HG03025 (cell line): ENCODE measurements at regions not wholly inside any gene's neighbourhood (a gene's known extent, or its start where the extent isn't known, plus 50 kb on each side); places are given as distances from the start of the nearest gene placed in this dataset.
"Not testable (repeated sequence)": the region's sequence is repeated elsewhere in the genome, so short reads cannot be mapped to it uniquely, and the experiment has no call there.

Experiments
- ATAC-seq: cut with Tn5 transposase; IDR thresholded peaks from one replicate; pipeline ENCODE4 v1.9.1; 2021; ENCODE audit warnings: mild to moderate bottlenecking, moderate library complexity; ENCODE audit not compliant: unreplicated experiment, low FRiP score

DNA sequence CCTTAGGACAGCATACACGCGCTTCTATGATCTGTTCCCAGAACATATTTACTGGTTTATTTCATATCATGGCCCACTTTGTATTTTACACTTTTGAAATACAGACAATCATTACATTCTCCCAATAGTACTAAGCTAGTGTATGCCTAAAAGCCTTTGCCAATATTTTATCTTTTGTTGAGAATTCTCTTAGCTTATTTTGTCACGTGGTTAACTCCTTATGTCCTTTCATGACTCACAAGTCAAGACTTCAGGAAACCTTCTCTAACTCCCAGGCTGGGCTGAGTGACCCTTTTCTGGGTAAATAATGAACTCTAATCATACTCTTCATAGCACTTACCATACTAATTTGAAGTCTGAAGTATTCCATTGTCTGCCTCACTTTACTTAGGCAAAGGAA is 444.8 kb downstream of the ZNF33B start:
- ATAC-seq = not testable (repeated sequence)

DNA sequence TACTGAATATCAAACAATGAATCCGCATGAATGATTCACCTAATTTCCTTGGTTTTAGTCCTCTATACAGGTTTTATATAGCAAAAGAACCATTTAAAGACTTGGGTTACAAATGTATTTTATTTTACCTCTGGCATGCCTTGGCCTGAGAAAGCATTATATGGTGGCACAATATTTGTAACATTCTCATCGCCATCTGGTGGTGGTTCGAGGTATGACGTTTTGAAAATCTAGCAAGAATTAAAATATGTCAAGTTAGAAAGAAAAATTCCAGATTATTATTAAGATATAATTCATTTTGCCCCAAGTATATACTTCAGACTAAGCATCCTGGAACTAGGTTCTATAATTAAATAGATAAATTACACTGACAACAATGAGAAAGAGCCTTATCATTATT is 445.9 kb downstream of the ZNF33B start:
- ATAC-seq = not testable (repeated sequence)

DNA sequence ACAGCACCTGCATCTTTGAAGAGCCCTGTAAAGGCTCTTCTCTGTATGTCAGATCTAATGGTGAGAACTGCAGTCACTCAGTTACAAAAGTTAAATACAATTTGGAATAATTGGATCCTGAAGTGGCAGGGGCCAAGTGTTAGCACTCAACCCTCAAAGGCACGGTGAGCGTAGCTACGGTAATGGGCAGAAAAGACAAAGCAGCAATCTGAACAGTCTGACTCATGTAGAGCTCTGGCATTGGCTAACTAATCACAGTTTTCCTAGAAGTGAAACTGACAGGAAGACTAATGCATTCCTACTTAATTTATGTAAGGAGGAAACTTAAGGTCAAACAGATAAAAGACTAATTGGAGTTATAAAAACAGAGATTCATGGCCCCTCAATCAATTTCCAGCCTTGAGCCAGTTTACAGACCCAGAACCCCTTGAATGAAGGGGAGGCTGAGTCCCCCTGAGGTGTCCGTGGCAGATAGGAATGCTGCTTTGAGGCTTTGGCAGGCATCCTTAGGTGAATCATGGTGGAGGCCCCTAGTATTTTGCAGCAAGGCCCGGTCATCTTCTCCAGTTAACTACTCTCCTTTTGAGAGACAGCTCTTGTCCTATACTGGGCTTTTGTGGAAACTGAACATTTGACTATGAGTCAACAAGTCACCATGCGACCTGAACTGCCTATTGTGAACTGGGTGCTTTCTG is 450.7 kb downstream of the ZNF33B start:
- not testable (repeated sequence) for ATAC-seq

DNA sequence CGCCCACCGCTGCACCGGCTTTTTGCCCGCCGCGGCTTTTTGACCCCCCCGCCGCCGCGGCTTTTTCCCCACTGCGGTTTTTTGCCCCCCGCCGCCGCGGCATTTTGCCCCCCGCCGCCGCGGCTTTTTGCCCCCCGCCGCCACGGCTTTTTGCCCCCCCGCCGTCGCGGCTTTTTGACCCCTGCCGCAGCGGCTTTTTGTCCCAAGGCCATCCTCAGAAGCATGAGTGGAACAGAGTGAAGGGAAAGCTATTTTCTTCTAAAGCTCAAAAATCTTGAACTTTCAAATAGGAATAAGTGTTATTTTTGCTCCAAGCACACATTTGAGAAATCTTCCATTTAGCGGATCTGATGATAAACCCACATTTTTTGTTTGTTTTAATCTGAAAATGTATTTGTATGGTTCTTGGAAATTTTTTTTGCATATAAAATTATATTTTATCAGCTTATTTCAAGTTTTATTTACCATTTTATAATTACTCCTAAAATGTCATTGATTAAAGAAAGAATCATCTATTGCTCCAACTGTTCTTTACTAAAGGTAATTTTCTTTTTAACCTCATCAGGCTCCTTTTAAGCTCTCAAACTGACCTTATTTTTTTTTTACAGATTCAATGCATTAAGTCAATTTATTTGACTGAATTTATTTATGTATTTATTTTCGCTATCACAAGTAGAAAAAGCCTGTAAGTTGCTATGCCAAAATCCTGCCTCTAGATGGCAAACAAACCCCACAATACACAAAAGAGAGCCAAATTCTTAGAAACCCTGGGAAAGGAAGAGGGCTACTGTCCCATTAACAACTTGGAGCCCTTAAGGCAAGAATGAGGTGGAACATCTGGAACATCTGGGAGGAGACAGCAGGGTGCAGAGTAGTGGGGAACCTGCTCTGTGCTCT is 460.3 kb downstream of the ZNF33B start:
- not testable (repeated sequence) for ATAC-seq

DNA sequence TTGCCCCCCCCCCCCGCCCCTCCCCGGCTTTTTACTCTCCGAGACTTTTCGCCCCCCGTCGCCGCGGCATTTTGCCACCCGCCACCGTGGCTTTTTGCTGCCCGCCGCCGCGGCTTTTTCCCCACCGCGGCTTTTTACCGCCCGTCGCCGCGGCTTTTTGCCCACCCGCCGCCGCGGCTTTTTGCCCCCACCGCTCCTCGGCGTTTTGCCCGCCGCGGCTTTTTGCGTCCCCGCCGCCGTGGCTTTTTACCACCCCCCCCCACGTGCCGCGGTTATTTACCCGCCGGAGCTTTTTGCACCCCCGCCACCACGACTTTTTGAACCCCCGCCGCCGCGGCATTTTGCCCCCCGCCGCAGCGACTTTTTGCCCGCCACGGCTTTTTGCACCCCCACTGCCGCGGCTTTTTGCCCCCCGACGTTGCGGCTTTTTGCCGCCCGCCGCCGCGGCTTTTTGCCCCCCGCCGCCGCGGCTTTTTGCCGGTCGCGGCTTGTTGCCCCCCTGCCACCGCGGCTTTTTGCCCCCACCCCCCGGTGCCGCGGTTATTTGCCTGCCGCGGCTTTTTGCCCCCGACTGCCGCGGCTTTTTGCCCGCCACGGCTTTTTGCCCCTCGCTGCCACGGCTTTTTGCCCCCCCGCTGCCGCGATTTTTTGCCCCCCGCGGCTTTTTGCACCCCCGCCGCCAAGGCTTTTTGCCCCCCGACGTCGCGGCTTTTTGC is 461.1 kb downstream of the ZNF33B start:
- no peak for ATAC-seq

DNA sequence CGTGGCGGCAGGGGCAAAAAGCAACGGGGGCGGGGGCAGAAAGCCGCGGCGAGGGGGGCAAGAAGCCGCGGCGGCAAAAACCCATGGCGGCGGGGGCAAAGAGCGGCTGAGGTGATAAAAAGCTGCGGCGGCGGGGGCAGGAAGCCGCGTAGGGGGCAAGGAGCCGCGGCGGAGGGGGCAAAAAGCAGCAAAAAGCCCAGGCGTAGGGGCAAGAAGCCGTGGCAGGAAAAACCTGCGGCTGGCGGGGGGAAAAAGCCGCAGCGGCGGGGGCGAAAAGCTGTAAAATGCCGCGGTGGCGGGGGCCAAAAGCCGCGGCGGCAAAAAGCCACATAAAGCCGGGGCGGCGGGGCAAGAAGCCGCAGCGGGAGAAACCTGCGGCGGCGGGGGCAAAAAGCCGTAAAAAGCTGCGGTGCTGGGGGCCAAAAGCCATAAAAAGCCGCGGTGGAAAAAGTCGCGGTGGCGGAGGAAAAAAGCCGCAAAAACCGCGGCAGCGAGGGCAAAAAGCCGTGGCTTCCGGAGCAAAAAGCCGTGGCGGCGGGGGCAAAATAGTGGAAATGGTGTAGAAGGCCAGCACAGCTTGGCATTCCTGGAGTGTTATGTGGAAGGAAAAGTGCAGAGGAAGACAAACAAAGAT is 487.8 kb downstream of the ZNF33B start:
- no peak for ATAC-seq

DNA sequence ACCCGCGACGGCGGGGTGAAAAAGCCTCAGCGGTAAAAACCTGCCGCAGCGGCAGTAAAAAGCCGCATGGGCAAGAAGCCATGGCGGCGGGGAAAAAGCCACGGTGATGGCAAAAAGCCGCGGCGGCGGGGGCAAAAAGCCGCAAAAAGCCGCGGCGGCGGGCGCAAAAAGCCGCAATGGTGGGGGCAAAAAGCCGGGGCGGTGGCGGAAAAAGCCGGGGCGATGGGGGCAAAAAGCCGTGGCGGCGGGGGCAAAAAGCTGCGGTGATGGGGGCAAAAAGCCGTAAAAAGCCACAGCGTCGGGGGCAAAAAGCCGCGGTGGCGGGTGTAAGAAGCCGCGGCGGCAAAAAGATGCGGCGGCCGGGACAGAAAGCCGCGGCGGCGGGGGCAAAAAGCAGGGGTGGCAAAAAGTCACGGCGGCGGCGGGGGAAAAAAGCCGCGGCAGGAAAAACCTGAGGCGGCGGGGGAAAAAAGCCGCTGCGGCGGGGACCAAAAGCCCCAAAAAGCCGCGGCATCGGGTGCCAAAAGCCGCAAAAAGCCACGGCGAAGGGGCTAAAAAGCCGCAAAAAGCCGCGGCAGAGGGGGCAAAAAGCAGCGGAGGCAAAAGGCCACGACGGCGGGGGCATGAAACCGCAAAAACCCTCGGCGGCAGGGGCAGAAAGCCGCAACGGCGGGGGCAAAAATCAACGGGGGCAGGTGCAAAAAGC is 488.5 kb downstream of the ZNF33B start:
- ATAC-seq = no peak

DNA sequence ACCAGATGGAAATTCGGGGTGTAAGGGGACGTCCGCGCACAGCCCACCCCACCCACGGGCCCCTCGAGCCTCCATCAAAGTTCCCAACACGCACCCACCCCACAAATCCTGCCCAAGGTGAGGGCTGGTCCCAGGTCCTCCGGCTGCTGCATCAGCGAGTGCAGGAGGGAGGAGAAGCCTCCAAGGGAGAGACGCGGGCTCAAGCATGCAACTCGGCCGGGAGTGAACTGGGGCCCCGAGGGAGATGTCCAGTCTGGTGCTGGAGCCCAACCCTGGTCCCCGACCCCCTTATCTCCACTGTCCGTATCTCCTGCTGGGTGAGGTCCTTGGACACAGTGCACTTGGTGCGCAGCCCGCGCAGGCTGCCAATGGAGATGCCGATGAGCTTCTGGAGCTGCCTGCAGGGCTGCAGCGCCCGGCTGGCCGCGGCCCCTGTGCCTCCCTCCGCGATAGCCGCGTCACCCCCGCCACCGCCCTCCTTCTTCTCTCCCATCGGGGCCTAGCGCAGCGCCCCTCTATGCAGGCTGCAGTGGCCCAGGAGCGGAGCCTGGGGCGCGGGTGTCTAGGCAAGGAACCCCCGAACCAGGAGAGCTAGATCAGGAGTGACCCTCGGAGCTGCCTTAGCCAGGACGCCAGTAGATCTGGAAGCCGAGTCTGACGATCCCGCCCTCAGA is 489.2 kb downstream of the ZNF33B start:
- no peak for ATAC-seq

DNA sequence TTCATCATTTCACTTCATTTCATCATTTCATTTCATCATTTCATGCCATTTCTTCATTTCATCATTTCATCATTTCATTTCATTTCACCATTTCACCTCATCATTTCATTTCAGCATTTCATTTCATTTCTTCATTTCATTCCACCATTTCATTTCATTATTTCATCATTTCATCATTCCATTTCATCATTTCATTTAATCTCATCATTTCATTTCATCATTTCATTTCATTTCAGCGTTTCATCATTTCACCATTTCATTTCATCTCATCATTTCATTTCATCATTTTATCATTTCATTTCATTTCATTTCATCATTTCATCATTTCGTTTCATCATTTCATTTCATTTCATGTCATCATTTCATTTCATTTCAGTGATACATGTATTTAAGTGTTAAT is 492.2 kb downstream of the ZNF33B start:
- not testable (repeated sequence) for ATAC-seq

DNA sequence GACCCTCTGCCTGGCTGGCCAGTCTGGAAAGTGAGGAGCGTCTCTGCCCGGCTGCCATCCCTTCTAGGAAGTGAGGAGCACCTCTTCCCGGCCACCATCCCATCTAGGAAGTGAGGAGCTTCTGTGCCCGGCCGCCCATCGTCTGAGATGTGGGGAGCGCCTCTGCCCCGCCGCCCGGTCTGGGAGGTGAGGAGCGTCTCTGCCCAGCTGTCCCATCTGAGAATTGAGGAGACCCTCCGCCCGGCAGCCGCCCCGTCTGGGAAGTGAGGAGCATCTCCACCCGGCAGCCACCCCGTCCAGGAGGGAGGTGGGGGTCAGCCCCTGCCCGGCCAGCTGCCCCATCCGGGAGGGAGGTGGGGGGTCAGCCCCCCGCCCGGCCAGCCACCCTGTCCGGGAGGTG is 500.3 kb downstream of the ZNF33B start:
- not testable (repeated sequence) for ATAC-seq

DNA sequence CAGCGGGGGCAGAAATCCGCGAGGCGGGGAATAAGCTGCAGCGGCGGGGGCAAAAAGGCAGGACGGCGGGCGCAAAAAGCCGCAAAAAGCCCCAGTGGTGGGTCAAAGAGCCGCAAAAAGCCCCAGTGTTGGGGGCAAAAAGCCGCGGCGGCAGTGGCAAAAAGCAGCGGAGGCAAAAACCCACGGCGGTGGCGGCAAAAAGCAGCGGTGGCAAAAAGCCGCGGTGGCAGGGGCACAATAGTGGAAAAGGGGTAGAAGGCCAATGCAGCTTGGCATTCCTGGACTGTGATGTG is 525.3 kb downstream of the ZNF33B start:
- ATAC-seq = no peak

DNA sequence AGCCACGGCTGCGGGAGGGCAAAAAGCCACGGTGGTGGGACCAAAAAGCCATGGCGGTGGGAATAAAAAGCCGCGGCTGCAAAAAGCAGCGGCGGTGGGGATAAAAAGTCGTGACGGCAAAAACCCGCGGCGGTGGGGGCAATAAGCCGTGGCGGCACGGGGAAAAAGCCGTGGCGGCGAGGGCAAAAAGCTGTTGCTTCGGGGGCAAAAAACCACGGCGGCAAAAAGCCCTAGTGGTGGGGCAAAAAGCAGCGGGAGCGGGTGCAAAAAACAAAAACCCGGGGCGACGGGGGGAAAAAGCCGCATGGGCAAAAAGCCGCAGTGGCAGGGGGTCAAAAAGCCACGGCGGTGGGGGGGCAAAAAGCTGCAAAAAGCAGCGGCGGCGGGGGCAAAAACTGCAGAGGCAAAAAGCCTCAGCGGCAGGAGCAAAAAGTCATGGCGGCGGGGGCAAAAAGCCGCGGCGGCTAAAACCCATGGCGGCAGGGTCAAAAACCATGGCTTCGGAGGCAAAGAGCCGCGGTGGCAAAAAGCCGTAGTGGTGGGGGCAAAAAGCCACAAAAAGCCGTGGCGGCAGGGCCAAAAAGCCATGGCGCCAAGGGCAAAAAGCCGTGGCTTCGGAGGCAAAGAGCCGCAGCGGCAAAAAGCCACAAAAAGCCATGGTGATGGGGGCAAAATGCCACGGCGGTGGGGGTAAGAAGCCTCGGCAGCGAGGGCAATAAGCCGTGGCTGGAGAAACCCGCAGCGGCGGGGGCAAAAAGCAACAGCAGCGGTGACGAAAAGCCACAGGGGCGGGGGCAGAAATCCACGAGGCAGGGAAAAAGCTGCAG is 525.8 kb downstream of the ZNF33B start:
- no peak for ATAC-seq

DNA sequence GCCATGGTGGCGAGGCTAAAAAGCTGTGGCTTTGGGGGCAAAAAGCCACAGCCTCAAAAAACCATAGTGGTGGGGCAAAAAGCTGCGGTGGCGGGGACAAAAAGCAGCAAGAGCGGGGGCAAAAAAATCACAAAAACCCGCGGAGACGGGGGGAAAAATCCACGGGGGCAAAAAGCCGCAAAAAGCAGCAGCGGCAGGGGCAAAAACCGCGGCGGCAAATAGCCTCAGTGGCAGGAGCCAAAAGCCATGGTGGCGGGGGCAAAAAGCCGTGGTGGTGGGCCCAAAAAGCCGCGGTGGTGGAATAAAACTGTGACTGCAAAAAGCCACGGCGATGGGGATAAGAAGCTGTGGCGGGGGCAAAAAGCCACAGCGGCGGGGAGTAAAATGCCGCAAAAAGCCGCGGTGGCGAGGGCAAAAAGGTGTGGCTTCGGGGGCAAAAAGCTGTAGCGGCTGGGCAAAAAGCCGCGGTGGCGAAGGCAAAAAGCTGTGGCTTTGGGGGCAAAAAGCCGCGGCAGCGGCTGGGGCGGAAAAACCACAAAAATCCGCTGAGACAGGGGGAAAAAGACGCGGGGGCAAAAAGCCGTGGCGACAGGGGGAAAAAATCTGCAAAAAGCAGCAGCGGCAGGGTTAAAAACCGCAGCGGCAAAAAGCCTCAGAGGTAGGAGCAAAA is 526.6 kb downstream of the ZNF33B start:
- no peak for ATAC-seq

DNA sequence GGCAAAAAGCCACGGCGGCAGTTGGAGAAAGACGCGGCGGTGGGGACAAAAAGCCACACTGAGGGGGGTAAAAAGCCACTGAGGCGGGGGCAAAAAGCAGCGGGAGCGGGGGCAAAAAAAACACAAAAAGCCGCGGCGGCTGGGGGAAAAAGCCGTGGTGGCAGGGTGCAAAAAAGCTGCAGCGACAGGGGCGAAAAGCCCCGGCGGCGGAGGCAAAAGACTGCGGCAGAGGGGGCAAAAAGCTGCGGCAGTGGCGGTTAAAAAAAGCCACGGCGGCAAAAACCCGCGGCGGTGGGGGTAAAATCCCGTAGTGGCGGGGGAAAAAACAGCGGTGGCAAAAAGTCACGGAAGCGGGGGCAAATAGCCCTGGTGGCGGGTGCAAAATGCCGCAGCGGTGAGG is 527.3 kb downstream of the ZNF33B start:
- ATAC-seq = no peak
